Fibroblast of gingiva (primary cell): ENCODE measurements at regions not wholly inside any gene's neighbourhood (a gene's known extent, or its start where the extent isn't known, plus 50 kb on each side); places are given as distances from the start of the nearest gene placed in this dataset.

ENCODE experiments used
- DNase-seq: peaks from one replicate; pipeline ENCODE4 v3.0.0-alpha.2; 2011; ENCODE audit warnings: low read depth

- no peak for DNase-seq
These were observed 527.0 kb downstream of the TNS1 start for GRCh38 chr2:217475791-217476190.

- DNase-seq, result no peak
These were observed 527.7 kb downstream of the TNS1 start for GRCh38 chr2:217475101-217475500.

- no peak for DNase-seq
These were observed 531.5 kb downstream of the TNS1 start for GRCh38 chr2:217471319-217471718.

- DNase-seq, result no peak
These were observed 533.5 kb downstream of the TNS1 start for GRCh38 chr2:217469203-217469810.

- no peak for DNase-seq
These were observed 534.6 kb downstream of the TNS1 start for GRCh38 chr2:217468042-217468830.

- peak; percentile 75 for DNase-seq
These were observed 535.5 kb downstream of the TNS1 start for GRCh38 chr2:217467331-217467730.

- DNase-seq, result no peak
These were observed 536.0 kb downstream of the TNS1 start for GRCh38 chr2:217466805-217467204.

GRCh38 chr2:217466104-217466503 is 536.7 kb downstream of the TNS1 start:
- DNase-seq, result no peak

GRCh38 chr2:217465100-217465499 is 537.7 kb downstream of the TNS1 start:
- DNase-seq, result no peak

- no peak for DNase-seq
These were observed 539.3 kb downstream of the TNS1 start for GRCh38 chr2:217463402-217464075.

GRCh38 chr2:217462121-217462520 is 540.7 kb downstream of the TNS1 start:
- no peak for DNase-seq

- DNase-seq, result no peak
These were observed 541.1 kb downstream of the TNS1 start for GRCh38 chr2:217461674-217462073.

- no peak for DNase-seq
These were observed 543.0 kb downstream of the TNS1 start for GRCh38 chr2:217459680-217460405.

GRCh38 chr2:217459016-217459415 is 543.8 kb downstream of the TNS1 start:
- no peak for DNase-seq

GRCh38 chr2:217456016-217456415 is 546.8 kb downstream of the TNS1 start:
- DNase-seq, result no peak

- no peak for DNase-seq
These were observed 549.9 kb downstream of the TNS1 start for GRCh38 chr2:217452928-217453327.

- DNase-seq, result no peak
These were observed 551.1 kb downstream of the TNS1 start for GRCh38 chr2:217451666-217452065.

GRCh38 chr2:217449444-217449843 is 553.4 kb downstream of the TNS1 start:
- no peak for DNase-seq

GRCh38 chr2:217448860-217449259 is 553.9 kb downstream of the TNS1 start:
- no peak for DNase-seq

GRCh38 chr2:217445723-217446122 is 557.1 kb downstream of the TNS1 start:
- DNase-seq, result peak; percentile 4

GRCh38 chr2:217444932-217445331 is 557.9 kb downstream of the TNS1 start:
- DNase-seq, result no peak

GRCh38 chr2:217444509-217444908 is 558.3 kb downstream of the TNS1 start:
- DNase-seq, result no peak

- DNase-seq, result no peak
These were observed 559.2 kb downstream of the TNS1 start for GRCh38 chr2:217443601-217444000.
